ENCODE measurements at regions not wholly inside any gene's neighbourhood (a gene's known extent, or its start where the extent isn't known, plus 50 kb on each side); places are given as distances from the start of the nearest gene placed in this dataset.
A peak's percentile ranks its signal among the peaks of the same experiment; 100 is the strongest.

- no peaks in the 10 kb centered on the region for H3K36me3 ChIP-seq
- H3K4me1 ChIP-seq, result peaks cover 0 to 2% (median 0%) of the 10 kb centered on the region in 3 donors
- intact Hi-C loops (cut with DNase I), result no loop called here
- no peak for FAIRE-seq
- 89 to 94% methylated on average over 15 of the region's 15 CpGs for WGBS, 2 donors
- peak in 1 of 6 donors; percentile 9 for DNase-seq
- H3K4me3 ChIP-seq, result no peak overlapping the region
- H3K27me3 ChIP-seq, result no peaks in the 10 kb centered on the region
- H3K27ac ChIP-seq, result no peak overlapping the region
- TF ChIP-seq CTCF (IDR thresholded peaks at IDR 0.05), result no peak
- H3K9me3 ChIP-seq, result no peaks in the 10 kb centered on the region
- ATAC-seq, result no peak
These were observed 132.7 kb upstream of the HS6ST1 start for GRCh38 chr2:128451084-128452023.

GRCh38 chr2:128452024-128452411 lies 133.3 kb upstream of the HS6ST1 start:
- no peaks in the 10 kb centered on the region for H3K36me3 ChIP-seq
- H3K27ac ChIP-seq, result no peak overlapping the region
- ATAC-seq (no peak), DNase-seq (no peak), FAIRE-seq (no peak)
- H3K4me3 ChIP-seq, result no peak overlapping the region
- no peaks in the 10 kb centered on the region for H3K27me3 ChIP-seq
- 90 to 95% methylated on average over 1 of the region's 1 CpG for WGBS, 2 donors
- TF ChIP-seq CTCF (IDR thresholded peaks at IDR 0.05), result no peak
- no peaks in the 10 kb centered on the region for H3K9me3 ChIP-seq
- H3K4me1 ChIP-seq, result peaks cover 0 to under 1% (median 0%) of the 10 kb centered on the region in 3 donors
- intact Hi-C loops (cut with DNase I), result no loop called here

GRCh38 chr2:128452536-128453530 lies 134.2 kb upstream of the HS6ST1 start:
- DNase-seq, result peak in 1 of 6 donors; percentile 9
- Histone ChIP-seq H3K9me3 (no peaks in the 10 kb centered on the region), H3K27me3 (no peaks in the 10 kb centered on the region), H3K4me1 (no peaks in the 10 kb centered on the region), H3K4me3 (no peak overlapping the region), H3K27ac (no peak overlapping the region), H3K36me3 (no peaks in the 10 kb centered on the region)
- no peak for ATAC-seq
- intact Hi-C loops (cut with DNase I), result no loop called here
- FAIRE-seq, result no peak
- TF ChIP-seq CTCF (IDR thresholded peaks at IDR 0.05), result no peak
- 83 to 87% methylated on average over 20 of the region's 20 CpGs for WGBS, 2 donors

DNA sequence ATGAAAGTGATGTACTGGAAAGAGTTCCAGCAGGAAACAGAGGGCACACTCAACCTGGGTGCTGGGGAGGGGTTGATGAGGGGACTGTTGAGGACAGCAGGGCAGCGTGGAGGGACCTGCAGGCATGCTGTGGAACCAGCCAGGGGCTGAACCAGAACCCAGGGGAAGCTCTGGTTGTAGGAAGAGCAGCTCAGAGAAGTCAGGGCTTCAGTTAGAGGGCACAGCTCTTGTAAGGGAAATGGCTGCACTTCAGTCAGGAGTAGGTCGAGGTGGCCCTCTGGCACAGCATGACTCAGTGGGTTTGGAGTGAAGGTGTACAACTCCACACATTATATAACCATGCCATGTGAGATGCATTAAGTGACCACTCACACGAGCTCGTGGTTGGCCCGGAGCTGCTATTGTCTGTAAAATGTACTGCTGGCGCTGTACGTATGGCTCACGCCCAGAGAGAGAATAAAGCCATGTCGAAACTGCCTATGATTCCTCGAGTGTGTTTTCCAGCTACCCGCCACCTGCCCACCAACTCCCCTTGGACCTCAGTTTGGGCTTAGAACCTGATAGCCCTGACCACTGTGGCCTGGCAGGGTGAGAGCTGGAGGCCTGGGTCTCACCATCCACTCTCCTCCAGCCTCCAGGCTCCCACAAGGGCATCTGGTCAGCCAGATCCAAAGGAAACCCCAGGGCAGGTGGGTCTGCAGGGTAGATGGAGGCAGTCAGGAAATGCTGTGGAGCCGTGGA lies 136.5 kb upstream of the HS6ST1 start:
- no peak for TF ChIP-seq CTCF (IDR thresholded peaks at IDR 0.05)
- no peak for ATAC-seq
- no peak for FAIRE-seq
- Histone ChIP-seq H3K9me3 (no peaks in the 10 kb centered on the region), H3K36me3 (no peaks in the 10 kb centered on the region), H3K4me3 (no peak overlapping the region), H3K4me1 (no peaks in the 10 kb centered on the region), H3K27ac (no peak overlapping the region), H3K27me3 (no peaks in the 10 kb centered on the region)
- intact Hi-C loops (cut with DNase I), result no loop called here
- DNase-seq, result peak in 1 of 6 donors; percentile 9
- 92 to 95% methylated on average over 12 of the region's 12 CpGs for WGBS, 2 donors

Data from pancreas (tissue), 10 donors.